ENCODE measurements at regions not wholly inside any gene's neighbourhood (a gene's known extent, or its start where the extent isn't known, plus 50 kb on each side); places are given as distances from the start of the nearest gene placed in this dataset.
"Not testable (repeated sequence)": the region's sequence is repeated elsewhere in the genome, so short reads cannot be mapped to it uniquely, and the experiment has no call there.

DNA sequence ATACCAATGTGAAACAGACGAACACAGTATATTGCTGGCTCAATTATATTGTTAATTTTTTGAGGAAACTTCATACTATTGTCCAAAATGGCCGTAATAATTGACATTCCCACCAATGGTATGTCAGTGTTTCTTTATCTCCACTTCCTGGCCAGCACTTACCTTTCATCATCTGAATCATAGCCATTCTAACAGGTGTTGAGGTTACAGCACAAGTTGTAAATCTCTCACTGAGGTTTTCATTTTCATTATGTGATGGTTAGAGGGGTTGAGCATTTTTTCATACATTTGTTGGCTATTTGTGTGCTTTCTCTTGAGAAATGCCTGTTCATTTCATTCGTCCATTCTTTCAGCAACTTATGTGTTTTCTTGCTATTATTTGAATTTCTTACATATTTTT is 824.0 kb downstream of the UQCRFS1 start:
- DNase-seq, result no peak

DNA sequence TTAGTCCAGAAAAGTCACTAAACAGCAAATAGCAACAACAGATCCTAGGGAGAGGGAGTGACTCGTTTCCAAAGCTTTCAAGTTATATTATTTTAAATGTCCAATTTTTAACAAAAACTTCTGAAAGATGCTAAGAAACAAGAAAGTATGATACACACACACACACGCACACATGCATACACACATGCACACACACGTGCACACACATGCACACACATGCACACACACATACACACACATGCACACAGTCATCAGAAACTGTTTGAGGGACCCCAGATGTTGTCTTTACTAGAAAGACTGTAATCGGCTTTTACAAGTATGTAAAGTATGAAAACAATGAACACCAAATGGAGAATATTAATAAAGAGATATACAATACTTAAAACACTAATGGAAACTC is 825.4 kb downstream of the UQCRFS1 start:
- DNase-seq, result no peak

DNA sequence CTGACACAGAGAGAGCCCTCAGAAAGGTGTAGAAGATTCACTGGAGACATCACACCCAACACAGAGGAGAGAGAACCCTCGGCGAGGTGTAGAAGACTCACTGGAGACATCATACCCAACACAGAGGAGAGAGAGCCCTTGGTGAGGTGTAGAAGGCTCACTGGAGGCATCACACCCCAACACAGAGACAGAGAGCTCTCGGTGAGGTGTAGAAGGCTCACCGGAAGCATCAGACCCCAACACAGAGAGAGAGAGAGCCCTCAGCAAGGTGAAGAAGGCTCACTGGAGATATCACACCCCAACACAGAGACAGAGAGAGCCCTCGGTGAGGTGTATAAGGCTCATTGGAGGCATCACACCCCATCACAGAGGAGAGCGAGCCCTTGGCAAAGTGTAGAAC is 826.5 kb downstream of the UQCRFS1 start:
- DNase-seq, result no peak

DNA sequence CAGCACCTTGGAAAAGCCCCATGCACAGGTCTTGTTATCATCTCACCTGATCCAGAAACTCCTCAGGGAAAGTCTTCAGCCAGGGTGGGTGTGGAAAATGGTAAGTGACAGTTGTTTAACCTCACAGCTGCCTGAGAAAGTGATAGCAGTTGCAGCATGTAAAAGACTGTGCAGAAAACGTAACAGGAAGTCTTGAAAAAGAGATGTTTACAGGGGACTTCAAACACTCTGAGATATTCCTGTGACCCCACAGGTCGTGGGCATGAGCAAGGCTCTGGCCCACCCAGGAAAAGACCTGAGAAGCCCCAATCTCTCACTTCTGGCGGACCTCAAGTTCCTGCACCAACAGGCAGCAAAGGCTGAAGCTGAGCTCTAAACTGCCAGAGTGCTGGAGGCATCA is 826.9 kb downstream of the UQCRFS1 start:
- no peak for DNase-seq

DNA sequence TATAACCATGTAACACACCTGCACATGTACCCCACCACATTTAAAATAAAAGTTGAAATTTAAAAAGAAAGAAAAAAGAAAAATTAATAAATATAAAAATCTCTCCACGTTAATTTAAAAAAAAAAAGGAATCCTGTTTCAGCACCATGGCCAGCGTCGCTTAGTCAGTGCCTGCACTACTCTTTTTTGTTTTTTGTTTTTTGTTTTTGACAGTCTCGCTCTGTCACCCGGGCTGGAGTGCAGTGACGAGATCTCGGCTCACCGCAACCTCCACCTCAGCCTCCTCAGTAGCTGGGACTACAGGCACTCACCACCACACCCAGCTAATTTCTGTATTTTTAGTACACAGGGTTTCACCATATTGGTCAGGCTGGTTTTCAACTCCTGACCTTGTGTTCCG is 835.9 kb downstream of the UQCRFS1 start:
- no peak for DNase-seq

DNA sequence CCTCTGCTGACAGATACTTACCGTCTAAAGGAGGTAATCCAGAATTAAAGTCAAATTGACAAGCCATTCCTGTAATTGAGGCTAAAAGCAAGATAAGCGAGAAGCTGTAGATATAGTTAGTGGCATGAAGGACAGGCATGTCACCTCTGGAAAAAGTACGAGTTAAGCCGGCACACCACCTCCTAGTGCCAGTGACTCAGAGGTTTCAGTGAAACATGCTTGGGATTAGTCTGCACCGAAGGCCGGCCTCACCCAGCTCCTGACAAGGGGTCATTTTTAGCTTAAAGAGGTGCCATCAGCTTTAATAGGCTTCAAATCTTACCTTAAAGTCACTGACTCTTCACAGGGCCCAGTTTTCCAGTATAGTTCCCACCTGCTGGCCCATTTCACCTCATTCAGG is 838.0 kb downstream of the UQCRFS1 start:
- no peak for DNase-seq

DNA sequence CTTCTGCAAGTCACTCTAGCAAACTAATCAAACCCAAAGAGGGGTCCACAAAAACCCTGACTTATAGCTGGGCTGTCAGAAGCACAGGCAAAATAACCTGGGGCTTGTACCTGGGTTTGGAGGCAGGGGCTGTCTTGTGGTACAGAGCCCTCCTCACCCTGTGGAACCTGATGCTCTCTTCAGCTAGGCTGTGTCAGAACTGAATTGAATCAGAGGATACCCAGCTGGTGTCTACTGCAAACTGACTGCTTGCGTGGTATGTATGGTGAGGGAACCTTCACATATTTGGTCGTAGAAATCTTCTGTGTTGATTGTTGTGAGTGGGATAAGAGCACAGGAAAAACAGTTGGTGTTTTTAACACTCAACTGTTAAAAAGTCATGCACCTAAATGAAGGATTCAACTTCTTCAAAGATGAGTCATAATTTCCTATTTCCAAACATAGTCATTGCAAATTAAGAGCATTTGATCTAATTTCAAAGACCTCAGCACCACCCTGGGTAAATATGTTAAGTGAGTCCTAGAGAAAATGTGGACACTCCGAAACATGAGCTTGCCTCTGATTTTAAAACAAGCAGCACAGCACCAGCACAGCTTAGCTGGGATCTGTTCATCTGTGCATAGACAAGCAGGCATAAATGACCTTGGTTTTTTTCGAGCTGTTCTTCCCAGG is 840.2 kb downstream of the UQCRFS1 start:
- no peak for DNase-seq

DNA sequence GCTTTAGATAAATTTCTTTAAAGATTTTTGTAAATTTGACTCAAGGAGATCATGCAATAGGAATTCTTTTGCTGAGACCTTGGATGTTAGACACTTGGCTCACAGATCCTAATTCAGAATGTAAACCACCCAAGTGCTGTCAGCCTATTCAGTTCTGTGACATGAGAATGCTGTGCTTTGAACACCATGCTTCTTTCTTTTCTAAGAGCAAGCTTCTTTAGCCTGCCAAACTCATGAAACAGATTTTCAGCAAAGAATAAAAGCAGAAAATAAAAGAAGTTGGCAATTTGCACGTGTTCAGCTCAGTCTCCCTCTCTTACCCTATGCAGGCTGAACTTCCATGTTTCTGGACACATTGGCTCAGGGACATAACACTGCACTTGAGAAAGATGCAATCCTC is 845.8 kb downstream of the UQCRFS1 start:
- DNase-seq, result no peak

DNA sequence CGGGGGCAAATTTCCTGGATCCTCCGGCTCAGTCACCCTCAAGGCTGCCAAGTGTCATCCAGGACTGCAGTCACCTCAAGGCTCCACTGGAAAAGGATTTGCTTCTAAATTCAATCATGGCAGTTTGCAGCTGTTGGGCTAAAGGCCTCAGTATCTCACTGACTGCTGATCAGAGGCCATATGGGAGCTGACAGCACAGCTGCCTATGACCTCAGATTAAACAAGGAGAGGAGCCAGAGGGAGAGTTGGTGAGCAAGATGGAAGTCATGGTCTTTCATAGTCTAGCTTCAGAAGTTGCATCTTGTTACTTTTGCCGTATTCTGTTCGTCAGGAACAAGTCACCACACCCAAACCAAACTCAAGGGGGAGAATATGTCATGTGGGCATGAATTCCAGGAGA is 849.7 kb downstream of the UQCRFS1 start:
- DNase-seq, result no peak

DNA sequence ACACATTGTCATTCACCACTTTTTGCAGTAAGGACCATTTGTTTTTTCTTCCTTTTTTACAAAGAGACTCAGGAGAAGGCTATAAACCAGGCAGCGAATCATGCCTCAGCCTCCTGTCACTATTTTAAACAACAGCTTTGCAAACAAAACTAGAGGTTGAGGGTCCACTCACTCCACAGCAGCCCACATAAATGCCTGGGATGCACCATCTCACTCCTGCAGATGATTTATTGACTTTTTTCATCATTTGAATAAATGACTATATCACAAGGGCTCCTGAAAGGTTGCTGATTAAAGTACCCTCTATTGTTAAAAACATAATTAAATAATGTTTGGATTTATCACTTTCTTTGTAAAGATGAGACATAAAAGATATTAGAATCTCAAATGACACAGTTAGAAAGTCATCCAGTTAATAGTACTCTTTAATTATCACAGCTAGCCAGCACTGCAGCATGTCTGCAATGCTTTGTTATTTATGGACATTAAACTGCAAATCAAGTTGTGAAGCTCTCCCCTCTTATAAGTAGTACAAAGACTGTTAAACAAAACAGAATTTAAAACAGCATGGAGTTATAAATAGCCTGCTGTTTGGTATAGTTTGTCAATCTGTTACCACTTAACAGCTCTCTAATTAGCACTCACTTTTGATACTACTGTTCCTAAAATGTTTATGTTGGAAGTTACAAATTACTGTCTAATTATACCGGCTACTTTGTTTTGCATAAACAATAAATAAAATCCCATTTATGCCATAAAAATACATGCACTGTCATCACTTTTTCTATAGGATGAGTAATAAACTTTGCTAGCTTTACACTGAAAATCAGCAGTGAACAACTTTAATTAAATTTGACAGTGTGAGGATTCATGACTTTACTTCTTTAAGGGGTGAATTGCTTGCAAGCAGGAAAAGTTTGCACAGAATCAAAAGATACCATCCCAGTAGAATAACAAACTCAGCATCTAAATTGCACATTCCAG is 853.2 kb downstream of the UQCRFS1 start:
- no peak for DNase-seq

DNA sequence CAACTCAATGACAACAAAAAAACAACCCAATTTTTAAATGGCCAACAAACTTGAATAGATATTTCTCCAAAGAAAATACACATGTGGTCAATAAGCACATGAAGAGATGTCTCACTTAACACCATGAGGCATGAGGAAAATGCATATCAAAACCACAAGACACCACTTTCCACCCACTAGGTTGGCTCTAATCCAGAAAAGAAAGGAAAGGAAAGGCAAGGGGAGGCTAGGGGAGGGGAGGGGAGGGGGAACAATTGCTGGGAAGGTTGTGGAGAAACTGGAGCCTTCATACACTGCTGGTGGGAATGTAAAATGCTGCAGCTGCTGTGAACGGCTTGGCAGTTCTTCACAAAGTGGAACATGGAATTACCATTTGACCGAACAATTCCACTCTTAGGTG is 854.3 kb downstream of the UQCRFS1 start:
- no peak for DNase-seq

DNA sequence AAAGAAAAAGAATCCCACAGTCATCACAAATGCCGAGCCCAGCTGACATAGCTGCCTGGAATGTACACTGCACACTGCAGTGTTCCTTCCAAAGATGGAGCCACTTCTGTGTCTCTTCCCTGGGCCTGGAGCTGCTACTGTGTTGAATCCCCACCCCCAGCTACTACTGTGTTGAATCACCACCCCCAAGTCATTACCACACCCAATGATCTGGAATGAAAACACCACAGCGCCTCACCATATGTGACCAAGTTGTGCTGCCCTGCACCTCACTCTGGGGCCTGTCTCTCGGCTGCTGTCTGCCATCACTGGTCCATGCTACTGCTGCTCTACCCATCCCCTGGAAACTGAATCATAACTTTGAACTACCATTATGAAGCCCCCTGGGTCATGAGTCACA is 861.2 kb downstream of the UQCRFS1 start:
- DNase-seq, result no peak

DNA sequence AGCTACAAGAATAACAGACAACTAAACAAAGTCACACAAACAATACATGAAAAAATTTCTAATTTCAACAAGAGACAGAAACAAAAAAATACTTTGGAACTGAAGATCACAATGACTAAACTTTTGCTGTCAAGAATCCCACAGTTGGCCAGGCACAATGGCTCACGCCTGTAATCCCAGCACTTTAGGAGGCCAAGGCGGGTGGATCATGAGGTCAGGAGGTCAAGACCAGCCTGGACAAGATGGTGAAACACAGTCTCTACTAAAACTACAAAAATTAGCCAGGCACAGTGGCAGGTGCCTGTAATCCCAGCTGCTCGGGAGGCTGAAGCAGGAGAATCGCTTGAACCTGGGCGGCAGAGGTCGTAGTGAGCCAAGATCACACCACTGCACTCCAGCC is 861.6 kb downstream of the UQCRFS1 start:
- not testable (repeated sequence) for DNase-seq

DNA sequence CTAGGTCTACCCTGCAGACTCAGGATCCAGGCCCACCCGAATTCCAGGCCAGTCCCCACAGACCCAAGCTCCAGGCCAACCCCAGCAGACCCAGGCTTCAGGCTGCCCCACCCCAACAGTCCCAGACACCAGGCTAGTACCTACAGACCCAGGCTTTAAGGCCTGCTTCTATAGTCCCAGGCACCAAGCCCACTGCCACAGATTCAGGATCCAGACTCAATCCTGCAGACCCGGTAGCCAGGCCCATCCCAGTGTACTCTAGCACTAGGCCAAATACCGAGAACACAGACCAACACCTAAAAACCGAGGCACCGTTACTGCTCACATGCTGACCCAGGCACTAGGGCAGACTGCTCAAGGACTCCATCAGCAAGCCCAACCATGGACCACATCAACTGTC is 862.3 kb downstream of the UQCRFS1 start:
- DNase-seq, result no peak

DNA sequence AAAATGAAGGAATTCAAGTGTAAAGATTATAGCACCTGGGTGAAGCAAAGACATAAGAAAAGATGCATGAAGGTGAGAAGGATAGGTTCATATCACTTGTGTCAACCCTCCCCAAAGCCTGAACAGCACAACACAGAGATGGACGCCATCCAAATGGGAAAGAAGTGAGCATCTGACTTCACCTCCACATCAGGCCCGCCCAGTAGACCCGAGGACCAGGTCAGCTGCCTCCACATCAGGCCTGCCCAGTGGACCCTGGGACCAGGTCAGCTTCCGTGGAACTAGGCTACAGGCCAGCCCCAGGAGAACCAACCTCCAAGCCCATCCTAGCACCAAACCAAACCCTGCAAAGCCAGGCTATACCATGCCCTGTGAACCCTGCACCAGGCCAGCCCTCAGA is 862.9 kb downstream of the UQCRFS1 start:
- DNase-seq, result no peak

DNA sequence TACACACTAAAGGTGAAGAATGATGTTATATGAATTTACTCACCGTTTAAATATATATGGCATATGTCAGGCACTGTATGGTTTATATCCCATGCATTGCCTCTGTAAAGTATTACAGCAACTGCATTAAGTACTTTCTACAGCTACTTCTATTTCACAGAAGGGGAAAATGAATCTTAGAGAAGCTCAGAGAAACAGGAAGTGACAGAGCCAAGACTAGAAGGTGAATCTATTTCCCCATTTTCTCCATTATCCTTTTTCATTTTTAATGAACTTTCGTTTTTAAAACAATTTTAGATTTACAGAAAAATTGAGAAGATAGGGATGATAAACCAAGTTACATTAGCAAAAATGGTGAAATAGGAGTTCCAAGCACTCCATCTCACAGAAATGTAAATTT is 863.3 kb downstream of the UQCRFS1 start:
- no peak for DNase-seq

DNA sequence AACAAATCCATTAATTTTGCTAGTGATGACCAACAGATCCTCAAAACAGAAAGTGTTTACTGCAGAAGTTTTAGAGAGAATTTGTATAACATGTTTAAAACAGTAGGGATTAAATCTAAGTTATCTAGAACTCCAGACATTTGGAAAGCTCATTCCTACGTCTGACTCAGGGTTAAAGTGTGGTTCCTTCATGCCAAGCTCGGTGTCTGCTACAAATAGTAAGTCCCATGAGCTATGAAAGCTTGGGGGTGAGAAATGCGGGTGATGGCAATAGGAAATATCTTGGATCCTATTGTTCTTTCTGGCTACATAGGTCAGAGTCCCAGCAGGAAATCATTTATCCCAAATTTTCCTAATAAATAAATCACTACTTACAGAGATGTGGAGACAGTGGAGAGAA is 867.1 kb downstream of the UQCRFS1 start:
- DNase-seq, result no peak

DNA sequence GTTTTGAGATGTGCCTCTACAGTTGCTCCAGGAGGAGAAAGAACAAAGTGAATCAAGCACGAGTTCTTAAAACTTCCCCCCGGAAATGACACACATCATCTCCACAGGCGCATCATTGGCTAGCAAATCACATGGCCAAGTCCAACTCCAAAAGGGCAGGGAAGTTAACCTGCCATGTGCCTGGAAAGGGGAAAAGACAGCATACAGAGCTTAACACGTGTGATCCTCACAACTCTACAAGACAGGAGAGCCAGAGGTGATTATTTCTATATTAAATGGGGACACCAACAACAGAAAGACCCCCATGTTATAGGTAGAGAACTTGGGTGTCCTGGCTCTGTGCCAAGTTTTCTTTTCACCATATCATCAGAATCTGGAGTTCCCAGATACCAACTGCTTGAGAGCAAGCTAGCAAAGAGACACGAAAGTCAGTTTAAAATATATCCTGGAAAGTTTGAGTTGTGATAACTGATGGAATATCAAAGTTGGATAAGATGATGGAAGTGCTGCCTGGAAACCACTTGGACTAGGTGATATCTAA is 871.1 kb downstream of the UQCRFS1 start:
- no peak for DNase-seq

DNA sequence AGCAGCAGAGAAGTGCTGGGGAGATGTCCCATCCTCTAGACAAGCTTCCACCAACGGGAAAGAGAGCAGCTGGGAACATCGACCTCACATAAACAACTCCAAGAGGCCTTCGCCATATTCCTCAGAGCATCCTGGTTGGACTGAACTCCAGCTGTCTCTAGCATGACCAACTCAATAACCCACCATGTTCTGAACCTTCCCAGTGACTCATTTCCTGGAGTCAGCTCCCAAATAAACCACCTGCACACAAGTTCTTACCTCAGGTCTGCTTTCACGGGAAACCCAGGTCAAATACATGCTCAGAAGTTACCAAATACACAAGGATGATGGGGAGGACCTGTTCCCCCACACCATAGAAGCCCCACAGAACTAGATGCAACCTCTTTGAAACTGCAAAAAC is 878.5 kb downstream of the UQCRFS1 start:
- no peak for DNase-seq

DNA sequence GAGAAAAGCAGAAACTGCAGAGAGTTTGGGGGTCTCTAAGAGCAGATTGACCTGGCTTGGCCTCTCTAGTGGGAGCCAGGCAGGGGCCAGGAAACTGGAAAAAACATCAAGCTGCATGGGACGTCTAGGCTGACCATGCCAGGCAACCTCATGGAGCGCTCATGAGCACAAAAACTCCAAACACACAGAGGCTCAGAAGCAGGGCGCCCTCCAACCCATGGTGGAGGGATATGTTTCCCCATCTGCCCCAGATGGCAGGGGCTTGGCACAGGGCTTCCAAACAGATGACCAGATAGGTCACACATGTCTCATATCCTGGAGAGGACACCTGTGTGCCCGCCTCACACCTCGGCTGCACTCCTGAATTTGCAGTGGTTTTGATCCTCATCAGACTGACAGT is 879.0 kb downstream of the UQCRFS1 start:
- DNase-seq, result no peak

DNA sequence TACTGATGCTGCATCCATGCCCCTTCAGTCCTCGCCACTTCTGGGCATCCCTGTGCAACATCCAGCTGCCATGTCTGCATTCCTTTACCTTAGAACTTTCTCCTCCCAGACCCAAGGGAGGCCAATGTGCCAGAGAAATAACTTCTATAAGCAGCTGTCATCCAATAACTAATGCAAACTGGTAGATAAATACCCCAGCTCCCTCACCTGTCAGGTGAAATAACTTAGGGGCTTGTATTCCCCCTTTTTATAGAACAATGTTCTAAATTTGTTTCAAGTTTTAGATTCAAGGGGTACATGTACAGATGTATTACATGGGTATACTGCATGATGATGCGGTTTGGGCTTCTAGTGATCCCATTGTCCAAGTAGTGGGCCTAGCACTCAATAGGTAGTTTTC is 880.1 kb downstream of the UQCRFS1 start:
- no peak for DNase-seq

DNA sequence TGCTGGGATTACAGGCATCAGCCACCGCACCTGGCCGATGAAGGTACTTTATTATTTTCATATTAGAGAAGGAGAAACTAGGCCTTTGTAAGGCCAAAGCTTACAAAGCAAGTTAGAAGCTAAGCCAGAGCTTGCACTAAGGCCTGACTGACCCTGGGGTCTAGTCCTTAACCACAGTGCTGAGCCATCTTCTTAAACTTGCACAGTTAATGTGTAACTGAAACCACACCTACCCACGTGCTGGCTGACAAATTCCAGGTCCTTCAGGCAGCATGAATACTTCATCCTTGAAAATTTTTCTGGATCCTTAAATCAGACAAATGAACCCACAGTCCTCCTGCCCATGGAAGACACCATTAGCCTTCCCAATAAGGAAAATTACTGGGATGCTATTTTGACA is 880.6 kb downstream of the UQCRFS1 start:
- no peak for DNase-seq

DNA sequence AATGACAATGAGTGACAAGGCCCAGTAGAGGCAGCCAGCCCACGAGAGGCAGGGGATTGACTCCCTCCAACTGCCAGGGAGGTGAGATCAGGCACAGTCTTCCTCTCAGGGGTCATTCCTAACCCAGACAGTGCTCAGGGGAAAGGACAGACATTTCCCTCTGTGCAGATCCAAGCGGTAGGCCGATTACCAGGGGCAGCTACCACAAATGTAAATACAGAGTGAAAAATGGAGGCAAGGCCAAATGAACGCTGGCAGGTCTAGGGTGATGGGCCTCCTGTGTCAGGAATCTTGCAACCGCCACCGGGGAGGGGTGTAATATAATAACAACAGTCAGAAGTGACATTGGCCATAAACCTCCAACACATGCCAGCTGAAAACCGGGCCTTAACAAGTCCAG is 881.4 kb downstream of the UQCRFS1 start:
- no peak for DNase-seq

DNA sequence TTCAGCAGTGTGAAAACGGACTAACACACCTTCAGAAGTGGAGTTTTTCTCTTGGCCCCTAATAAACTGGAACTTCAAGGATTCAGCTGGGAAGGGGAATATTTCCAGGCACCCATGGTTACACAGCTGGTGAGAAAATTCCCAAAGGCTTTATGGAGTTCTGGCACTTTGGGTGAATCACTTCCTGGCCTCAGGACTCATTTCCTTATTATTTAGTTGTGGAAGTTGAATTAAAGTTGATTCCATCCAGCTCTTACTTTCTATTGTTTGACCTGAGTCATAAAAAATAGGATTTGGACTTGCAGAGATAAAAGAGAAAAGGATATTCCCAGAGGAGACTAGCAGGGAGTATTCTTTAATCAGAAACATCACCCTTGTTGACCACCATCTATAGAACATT is 882.1 kb downstream of the UQCRFS1 start:
- no peak for DNase-seq

All from AML-193 (cell line).